ENCODE measurements at regions not wholly inside any gene's neighbourhood (a gene's known extent, or its start where the extent isn't known, plus 50 kb on each side); places are given as distances from the start of the nearest gene placed in this dataset.

GRCh38 chr2:19029655-19030054, 328.8 kb downstream of the OSR1 start:
- no peak for TF ChIP-seq CTCF (optimal IDR thresholded peaks at IDR 0.05 in 1 of 3, IDR thresholded peaks at IDR 0.05 in 1 of 3, conservative IDR thresholded peaks at IDR 0.05 in 1 of 3; ENCODE audit: extremely low read depth in 1 of 3, insufficient read depth in 2 of 3, low read length in 3 of 3)
- no peak for TF ChIP-seq EZH2 (IDR thresholded peaks at IDR 0.05; ENCODE audit: low read length)

All from keratinocyte (primary cell).